ENCODE measurements at regions not wholly inside any gene's neighbourhood (a gene's known extent, or its start where the extent isn't known, plus 50 kb on each side); places are given as distances from the start of the nearest gene placed in this dataset.

- Mint-ChIP-seq H3K27ac (no peak overlapping the region), H3K27me3 (no peaks in the 10 kb centered on the region), H3K4me1 (no peaks in the 10 kb centered on the region), H3K4me3 (no peak overlapping the region), H3K36me3 (no peaks in the 10 kb centered on the region), H3K9me3 (peaks cover 6 to 42% (median 18%) of the 10 kb centered on the region in 5 donors)
- CTCF ChIA-PET = no interaction called here
- H3K9me3 ChIP-seq (ENCODE audit: low read length) = no peaks in the 10 kb centered on the region
- no peaks in the 10 kb centered on the region for H3K27me3 ChIP-seq (ENCODE audit: insufficient read depth, low read length, poor library complexity, severe bottlenecking)
- no peak overlapping the region for H3K4me3 ChIP-seq (ENCODE audit: low read length)
- H3K4me1 ChIP-seq (ENCODE audit: insufficient read depth, low read length) = no peaks in the 10 kb centered on the region
- DNase-seq = no peak
- POLR2A ChIA-PET = no interaction called here
- H3K36me3 ChIP-seq (ENCODE audit: insufficient read depth, low read length) = no peaks in the 10 kb centered on the region
- H3K27ac ChIP-seq (ENCODE audit: low read depth, low read length) = no peak overlapping the region
These were observed 874.2 kb upstream of the ADGRL2 start for GRCh38 chr1:80926531-80926930.

- ChIA-PET CTCF (no interaction called here), POLR2A (no interaction called here)
- DNase-seq = no peak
- Histone ChIP-seq H3K27me3 (ENCODE audit: insufficient read depth, low read length, poor library complexity, severe bottlenecking) (no peaks in the 10 kb centered on the region), H3K4me3 (ENCODE audit: low read length) (no peak overlapping the region), H3K9me3 (ENCODE audit: low read length) (no peaks in the 10 kb centered on the region), H3K36me3 (ENCODE audit: insufficient read depth, low read length) (no peaks in the 10 kb centered on the region), H3K4me1 (ENCODE audit: insufficient read depth, low read length) (no peaks in the 10 kb centered on the region), H3K27ac (ENCODE audit: low read depth, low read length) (no peak overlapping the region)
- no peaks in the 10 kb centered on the region for H3K36me3 Mint-ChIP-seq
- H3K4me3 Mint-ChIP-seq = no peak overlapping the region
- H3K4me1 Mint-ChIP-seq = no peaks in the 10 kb centered on the region
- no peaks in the 10 kb centered on the region for H3K27me3 Mint-ChIP-seq
- no peak overlapping the region for H3K27ac Mint-ChIP-seq
- peaks cover 0 to 32% (median 7%) of the 10 kb centered on the region in 5 donors for H3K9me3 Mint-ChIP-seq
These were observed 875.5 kb upstream of the ADGRL2 start for GRCh38 chr1:80925130-80925805.

DNA sequence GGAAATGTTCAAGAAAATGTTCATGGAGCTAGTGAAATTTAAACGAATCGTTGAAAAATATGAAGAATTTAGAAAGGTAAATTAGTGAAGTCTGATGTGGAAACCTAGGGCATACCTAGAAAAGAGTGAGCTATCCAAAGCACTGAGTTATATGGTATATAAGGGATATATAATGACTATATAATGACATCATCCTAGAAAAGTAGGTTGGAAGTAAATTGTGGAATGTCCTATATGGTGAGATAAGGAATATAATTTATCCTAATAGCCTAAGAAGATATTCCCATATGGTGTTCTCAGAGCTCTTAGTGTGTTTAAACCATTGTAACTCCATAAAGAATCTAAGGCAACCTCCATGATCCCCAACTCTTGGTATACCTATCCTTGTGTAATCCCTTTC, 876.4 kb upstream of the ADGRL2 start:
- no peak for DNase-seq
- no peaks in the 10 kb centered on the region for H3K4me1 Mint-ChIP-seq
- ChIA-PET CTCF (no interaction called here), POLR2A (no interaction called here)
- H3K27me3 ChIP-seq (ENCODE audit: insufficient read depth, low read length, poor library complexity, severe bottlenecking) = no peaks in the 10 kb centered on the region
- H3K36me3 Mint-ChIP-seq = no peaks in the 10 kb centered on the region
- no peaks in the 10 kb centered on the region for H3K9me3 ChIP-seq (ENCODE audit: low read length)
- no peak overlapping the region for H3K27ac ChIP-seq (ENCODE audit: low read depth, low read length)
- H3K27ac Mint-ChIP-seq = no peak overlapping the region
- no peak overlapping the region for H3K4me3 Mint-ChIP-seq
- no peaks in the 10 kb centered on the region for H3K4me1 ChIP-seq (ENCODE audit: insufficient read depth, low read length)
- H3K27me3 Mint-ChIP-seq = no peaks in the 10 kb centered on the region
- H3K36me3 ChIP-seq (ENCODE audit: insufficient read depth, low read length) = no peaks in the 10 kb centered on the region
- no peak overlapping the region for H3K4me3 ChIP-seq (ENCODE audit: low read length)
- H3K9me3 Mint-ChIP-seq = peaks cover 0 to 33% (median 10%) of the 10 kb centered on the region in 5 donors

GRCh38 chr1:80922906-80923305, 877.8 kb upstream of the ADGRL2 start:
- Histone ChIP-seq H3K27me3 (ENCODE audit: insufficient read depth, low read length, poor library complexity, severe bottlenecking) (no peaks in the 10 kb centered on the region), H3K4me1 (ENCODE audit: insufficient read depth, low read length) (no peaks in the 10 kb centered on the region), H3K9me3 (ENCODE audit: low read length) (no peaks in the 10 kb centered on the region), H3K27ac (ENCODE audit: low read depth, low read length) (no peak overlapping the region), H3K4me3 (ENCODE audit: low read length) (no peak overlapping the region), H3K36me3 (ENCODE audit: insufficient read depth, low read length) (no peaks in the 10 kb centered on the region)
- H3K4me1 Mint-ChIP-seq = no peaks in the 10 kb centered on the region
- CTCF ChIA-PET = no interaction called here
- H3K4me3 Mint-ChIP-seq = no peak overlapping the region
- no peak for DNase-seq
- peaks cover 2 to 38% (median 13%) of the 10 kb centered on the region in 5 donors for H3K9me3 Mint-ChIP-seq
- no peak overlapping the region for H3K27ac Mint-ChIP-seq
- no peaks in the 10 kb centered on the region for H3K27me3 Mint-ChIP-seq
- POLR2A ChIA-PET = no interaction called here
- no peaks in the 10 kb centered on the region for H3K36me3 Mint-ChIP-seq

DNA sequence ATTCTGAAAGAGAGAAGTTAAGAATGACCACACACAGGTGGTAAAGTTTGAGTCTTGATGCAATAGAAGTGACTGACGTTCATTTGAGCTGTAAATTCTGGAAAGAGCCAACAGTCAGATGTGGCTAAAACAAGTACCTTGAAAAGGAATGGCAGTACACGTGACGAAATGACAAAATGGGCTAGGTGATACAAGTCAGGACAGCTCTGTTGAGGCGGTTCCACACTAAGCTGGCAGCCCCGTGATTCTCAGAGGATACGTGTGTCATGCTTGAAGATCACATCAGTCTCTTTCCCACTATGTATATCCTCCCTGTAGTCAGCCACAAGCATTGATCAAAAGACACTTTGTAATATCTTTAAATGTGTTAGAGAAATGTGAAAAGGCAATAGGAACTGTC, 881.3 kb upstream of the ADGRL2 start:
- Histone ChIP-seq H3K4me3 (ENCODE audit: low read length) (no peak overlapping the region), H3K27ac (ENCODE audit: low read depth, low read length) (no peak overlapping the region), H3K9me3 (ENCODE audit: low read length) (no peaks in the 10 kb centered on the region), H3K27me3 (ENCODE audit: insufficient read depth, low read length, poor library complexity, severe bottlenecking) (no peaks in the 10 kb centered on the region), H3K4me1 (ENCODE audit: insufficient read depth, low read length) (no peaks in the 10 kb centered on the region), H3K36me3 (ENCODE audit: insufficient read depth, low read length) (no peaks in the 10 kb centered on the region)
- DNase-seq = no peak
- Mint-ChIP-seq H3K4me3 (no peak overlapping the region), H3K27ac (no peak overlapping the region), H3K4me1 (no peaks in the 10 kb centered on the region), H3K27me3 (no peaks in the 10 kb centered on the region), H3K36me3 (no peaks in the 10 kb centered on the region), H3K9me3 (peaks cover 3 to 25% (median 13%) of the 10 kb centered on the region in 5 donors)
- POLR2A ChIA-PET = no interaction called here
- CTCF ChIA-PET = no interaction called here

DNA sequence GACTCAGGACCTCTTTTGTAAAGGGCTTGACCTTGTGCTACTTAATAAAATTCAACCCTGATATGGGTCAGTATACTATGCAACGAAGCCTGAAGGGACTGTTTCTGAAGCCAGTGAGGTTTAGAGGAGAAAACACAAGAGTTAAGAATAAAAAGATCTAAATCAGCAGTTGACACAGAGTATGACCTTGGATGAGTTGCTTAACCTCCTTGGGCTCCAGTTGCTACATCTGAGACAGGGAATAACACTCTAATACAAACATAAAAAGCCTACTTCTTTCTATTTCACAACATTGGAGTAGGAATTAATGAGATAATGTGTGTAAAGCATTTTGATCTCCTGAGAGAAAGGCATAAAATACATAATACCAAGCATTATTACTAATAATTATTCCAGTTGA, 882.4 kb upstream of the ADGRL2 start:
- H3K36me3 ChIP-seq (ENCODE audit: insufficient read depth, low read length) = no peaks in the 10 kb centered on the region
- H3K4me1 Mint-ChIP-seq = no peaks in the 10 kb centered on the region
- CTCF ChIA-PET = no interaction called here
- no peaks in the 10 kb centered on the region for H3K4me1 ChIP-seq (ENCODE audit: insufficient read depth, low read length)
- peaks cover 3 to 29% (median 12%) of the 10 kb centered on the region in 5 donors for H3K9me3 Mint-ChIP-seq
- no peak overlapping the region for H3K4me3 ChIP-seq (ENCODE audit: low read length)
- POLR2A ChIA-PET = no interaction called here
- no peak for DNase-seq
- H3K27me3 ChIP-seq (ENCODE audit: insufficient read depth, low read length, poor library complexity, severe bottlenecking) = no peaks in the 10 kb centered on the region
- no peak overlapping the region for H3K27ac ChIP-seq (ENCODE audit: low read depth, low read length)
- no peak overlapping the region for H3K4me3 Mint-ChIP-seq
- no peaks in the 10 kb centered on the region for H3K36me3 Mint-ChIP-seq
- no peaks in the 10 kb centered on the region for H3K9me3 ChIP-seq (ENCODE audit: low read length)
- H3K27ac Mint-ChIP-seq = no peak overlapping the region
- no peaks in the 10 kb centered on the region for H3K27me3 Mint-ChIP-seq

GRCh38 chr1:80917826-80918225, 882.9 kb upstream of the ADGRL2 start:
- no peak for DNase-seq
- Mint-ChIP-seq H3K27me3 (no peaks in the 10 kb centered on the region), H3K9me3 (peaks cover 3 to 31% (median 12%) of the 10 kb centered on the region in 5 donors), H3K27ac (no peak overlapping the region), H3K36me3 (no peaks in the 10 kb centered on the region), H3K4me3 (no peak overlapping the region), H3K4me1 (no peaks in the 10 kb centered on the region)
- H3K27ac ChIP-seq (ENCODE audit: low read depth, low read length) = no peak overlapping the region
- no peaks in the 10 kb centered on the region for H3K36me3 ChIP-seq (ENCODE audit: insufficient read depth, low read length)
- no peaks in the 10 kb centered on the region for H3K27me3 ChIP-seq (ENCODE audit: insufficient read depth, low read length, poor library complexity, severe bottlenecking)
- H3K9me3 ChIP-seq (ENCODE audit: low read length) = no peaks in the 10 kb centered on the region
- ChIA-PET CTCF (no interaction called here), POLR2A (no interaction called here)
- H3K4me3 ChIP-seq (ENCODE audit: low read length) = no peak overlapping the region
- no peaks in the 10 kb centered on the region for H3K4me1 ChIP-seq (ENCODE audit: insufficient read depth, low read length)

GRCh38 chr1:80917225-80917624, 883.5 kb upstream of the ADGRL2 start:
- no peaks in the 10 kb centered on the region for H3K9me3 ChIP-seq (ENCODE audit: low read length)
- ChIA-PET POLR2A (no interaction called here), CTCF (no interaction called here)
- no peak overlapping the region for H3K4me3 Mint-ChIP-seq
- peaks cover 3 to 37% (median 12%) of the 10 kb centered on the region in 5 donors for H3K9me3 Mint-ChIP-seq
- no peaks in the 10 kb centered on the region for H3K27me3 ChIP-seq (ENCODE audit: insufficient read depth, low read length, poor library complexity, severe bottlenecking)
- no peak overlapping the region for H3K27ac ChIP-seq (ENCODE audit: low read depth, low read length)
- no peak overlapping the region for H3K27ac Mint-ChIP-seq
- H3K4me1 Mint-ChIP-seq = no peaks in the 10 kb centered on the region
- no peak for DNase-seq
- H3K27me3 Mint-ChIP-seq = no peaks in the 10 kb centered on the region
- no peaks in the 10 kb centered on the region for H3K36me3 ChIP-seq (ENCODE audit: insufficient read depth, low read length)
- H3K4me1 ChIP-seq (ENCODE audit: insufficient read depth, low read length) = no peaks in the 10 kb centered on the region
- H3K36me3 Mint-ChIP-seq = no peaks in the 10 kb centered on the region
- no peak overlapping the region for H3K4me3 ChIP-seq (ENCODE audit: low read length)

DNA sequence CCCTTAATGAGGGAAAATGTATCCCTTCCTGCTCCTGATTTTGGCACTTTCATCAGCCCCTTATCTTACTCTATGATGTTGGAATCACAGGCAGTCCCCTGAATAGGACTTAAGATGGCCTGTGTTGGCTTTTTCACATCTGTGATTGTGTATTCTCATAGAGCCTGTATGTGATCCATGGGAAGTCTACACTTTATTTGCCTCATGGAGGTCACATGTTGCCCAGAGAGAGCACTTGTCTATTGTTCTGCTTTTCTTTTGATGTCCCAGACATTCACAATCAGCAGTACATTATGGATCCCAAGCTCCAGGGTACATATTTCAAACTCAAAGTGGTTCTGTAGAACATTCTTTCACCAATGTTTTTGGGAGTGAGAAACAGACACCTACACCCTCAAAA, 885.2 kb upstream of the ADGRL2 start:
- Mint-ChIP-seq H3K4me1 (no peaks in the 10 kb centered on the region), H3K27ac (no peak overlapping the region), H3K36me3 (no peaks in the 10 kb centered on the region), H3K9me3 (peaks cover 6 to 44% (median 15%) of the 10 kb centered on the region in 5 donors), H3K4me3 (no peak overlapping the region), H3K27me3 (no peaks in the 10 kb centered on the region)
- Histone ChIP-seq H3K4me3 (ENCODE audit: low read length) (no peak overlapping the region), H3K27ac (ENCODE audit: low read depth, low read length) (no peak overlapping the region), H3K27me3 (ENCODE audit: insufficient read depth, low read length, poor library complexity, severe bottlenecking) (no peaks in the 10 kb centered on the region), H3K36me3 (ENCODE audit: insufficient read depth, low read length) (no peaks in the 10 kb centered on the region), H3K9me3 (ENCODE audit: low read length) (no peaks in the 10 kb centered on the region), H3K4me1 (ENCODE audit: insufficient read depth, low read length) (no peaks in the 10 kb centered on the region)
- CTCF ChIA-PET = no interaction called here
- POLR2A ChIA-PET = no interaction called here
- no peak for DNase-seq
